DOHH2 (cell line): ENCODE measurements at regions not wholly inside any gene's neighbourhood (a gene's known extent, or its start where the extent isn't known, plus 50 kb on each side); places are given as distances from the start of the nearest gene placed in this dataset.

Source experiments
- CTCF ChIP-seq: fragments of 200-600 bp; sonication (generic); IDR thresholded peaks from one replicate; pipeline ENCODE4 v1.5.1; 2014; ENCODE audit warnings: antibody characterized with exemption, mild to moderate bottlenecking, low read depth, low read length; ENCODE audit not compliant: poor library complexity, severe bottlenecking
- EZH2phosphoT487 ChIP-seq: fragments of 200-600 bp; sonication (generic); IDR thresholded peaks from 2 replicates; pipeline ENCODE4 v1.6.1; 2017; ENCODE audit warnings: borderline replicate concordance, mild to moderate bottlenecking, antibody characterized with exemption, low read length, moderate library complexity, mixed read lengths

- TF ChIP-seq CTCF = no peak
- TF ChIP-seq EZH2phosphoT487 = no peak
Observed at GRCh38 chr12:91853350-91854127, 292.1 kb downstream of the BTG1 start.
